Right lobe of liver (tissue), 4 donors: ENCODE measurements at regions not wholly inside any gene's neighbourhood (a gene's known extent, or its start where the extent isn't known, plus 50 kb on each side); places are given as distances from the start of the nearest gene placed in this dataset.

Source experiments
- POLR2A ChIP-seq: fragments of 450-650 bp; IDR thresholded peaks from one replicate; pipeline ENCODE4 v1.6.1; 2017; ENCODE audit warnings: antibody characterized with exemption, mild to moderate bottlenecking
- TF ChIP-seq, protein P1 (sequence below), 4 donors: fragments of 200-600 bp in 3 of 4; fragments of 450-650 bp in 1 of 4; IDR thresholded peaks; one replicate each; pipeline versions ENCODE4 v1.5.1 to v1.8.0; 2016 to 2022; ENCODE audit warnings: antibody characterized with exemption in 4 of 4, mild to moderate bottlenecking in 2 of 4
- donor health status: DM: no; HTN: no; CAD: no.
- donor health status: DM: no; HTN: no; CAD: no.
- donor health status: DM: no; HTN: yes; CAD: no.

DNA sequence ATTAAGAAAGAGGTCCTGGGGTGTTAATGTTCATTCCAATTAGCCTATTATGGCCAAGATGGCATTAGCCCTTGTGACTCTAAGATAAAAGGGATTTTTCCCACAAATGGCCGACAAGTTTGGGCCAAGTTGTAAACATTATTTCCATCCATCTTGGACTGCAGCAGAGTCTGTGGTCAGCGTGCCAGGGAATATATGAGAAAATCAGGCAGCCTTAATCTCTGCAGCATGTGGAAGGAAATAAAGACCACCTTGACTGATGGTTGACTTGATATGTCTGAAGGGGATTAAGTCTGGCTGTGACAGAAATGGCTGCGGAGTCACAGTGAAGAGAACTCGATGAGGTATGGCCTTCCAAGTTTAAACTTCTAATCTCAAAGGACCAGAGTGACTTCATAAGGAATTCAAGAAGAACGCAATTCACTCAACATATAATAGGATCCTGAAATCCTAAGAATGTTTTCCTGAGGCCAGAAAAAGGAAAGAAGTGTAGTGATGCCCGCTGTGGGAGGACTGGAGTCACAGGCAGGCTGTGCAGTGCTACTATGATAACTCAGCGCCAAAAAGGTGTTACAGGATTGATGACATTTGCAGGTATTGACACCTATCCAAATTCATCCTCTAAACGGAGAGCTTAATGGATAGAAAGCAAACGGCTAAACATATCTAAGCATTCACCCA, 287.1 kb downstream of the SEC61B start:
- TF ChIP-seq, protein P1, sequence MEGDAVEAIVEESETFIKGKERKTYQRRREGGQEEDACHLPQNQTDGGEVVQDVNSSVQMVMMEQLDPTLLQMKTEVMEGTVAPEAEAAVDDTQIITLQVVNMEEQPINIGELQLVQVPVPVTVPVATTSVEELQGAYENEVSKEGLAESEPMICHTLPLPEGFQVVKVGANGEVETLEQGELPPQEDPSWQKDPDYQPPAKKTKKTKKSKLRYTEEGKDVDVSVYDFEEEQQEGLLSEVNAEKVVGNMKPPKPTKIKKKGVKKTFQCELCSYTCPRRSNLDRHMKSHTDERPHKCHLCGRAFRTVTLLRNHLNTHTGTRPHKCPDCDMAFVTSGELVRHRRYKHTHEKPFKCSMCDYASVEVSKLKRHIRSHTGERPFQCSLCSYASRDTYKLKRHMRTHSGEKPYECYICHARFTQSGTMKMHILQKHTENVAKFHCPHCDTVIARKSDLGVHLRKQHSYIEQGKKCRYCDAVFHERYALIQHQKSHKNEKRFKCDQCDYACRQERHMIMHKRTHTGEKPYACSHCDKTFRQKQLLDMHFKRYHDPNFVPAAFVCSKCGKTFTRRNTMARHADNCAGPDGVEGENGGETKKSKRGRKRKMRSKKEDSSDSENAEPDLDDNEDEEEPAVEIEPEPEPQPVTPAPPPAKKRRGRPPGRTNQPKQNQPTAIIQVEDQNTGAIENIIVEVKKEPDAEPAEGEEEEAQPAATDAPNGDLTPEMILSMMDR (IDR thresholded peaks at IDR 0.05): no peak
- TF ChIP-seq POLR2A: no peak
